Endothelial cell of umbilical vein (primary cell): ENCODE measurements at regions not wholly inside any gene's neighbourhood (a gene's known extent, or its start where the extent isn't known, plus 50 kb on each side); places are given as distances from the start of the nearest gene placed in this dataset.

Source experiments
- BruUV-seq: library from RNA; stranded (reverse); fragments of 400-500 nt; replicated peaks from 2 replicates; lab custom pipeline; 2021; lab: Mats Ljungman, UMichigan
- CTCF ChIA-PET: fragments of 300-600, 350-600 bp; sonication (Branson Sonifier 250); formaldehyde crosslinking; loops from one replicate; lab custom pipeline; 2021; ENCODE audit warnings: antibody characterized with exemption, inconsistent platforms; lab: Charles Lee
- POLR2A ChIA-PET: fragments of 300-600, 350-600 bp; sonication (Branson Sonifier 250); formaldehyde crosslinking; loops from one replicate; lab custom pipeline; 2021; ENCODE audit warnings: antibody characterized with exemption, inconsistent platforms; lab: Charles Lee
- DNase-seq: peaks from one replicate; pipeline ENCODE4 v3.0.0-alpha.2; 2011; ENCODE audit warnings: low read depth, low spot score
- FAIRE-seq: peaks from 2 replicates; lab custom pipeline; 2011; peaks lifted over from hg19 to GRCh38; lab: Jason Lieb, UNC
- H2AFZ ChIP-seq: 2 replicates; pipeline ENCODE4 v1.6.0; 2012; ENCODE audit warnings: low read depth, low read length, control low read depth, inconsistent platforms
- H3K27ac ChIP-seq: 2 replicates; pipeline ENCODE4 v1.5.1; 2011; ENCODE audit warnings: low read depth, mild to moderate bottlenecking, control low read depth, low read length, moderate library complexity; ENCODE audit not compliant: insufficient read depth
- H3K27me3 ChIP-seq, 2 experiments: 2 replicates each; pipeline versions ENCODE4 v1.6.0 to v1.6.1; 2011; ENCODE audit warnings: low read length in 2 of 2, mixed read lengths in 1 of 2; ENCODE audit not compliant: control insufficient read depth in 2 of 2, insufficient read depth in 2 of 2
- H3K36me3 ChIP-seq, 2 experiments: 2 replicates in 1 of 2; 3 replicates in 1 of 2; pipeline ENCODE4 v1.5.1; 2011; ENCODE audit warnings: low read length in 2 of 2, mild to moderate bottlenecking in 1 of 2, moderate library complexity in 1 of 2; ENCODE audit not compliant: control insufficient read depth in 2 of 2, insufficient read depth in 2 of 2; ENCODE audit errors: extremely low read depth in 1 of 2
- H3K4me1 ChIP-seq: 3 replicates; pipeline ENCODE4 v1.5.1; 2011; ENCODE audit warnings: mild to moderate bottlenecking, low read length; ENCODE audit not compliant: control insufficient read depth, insufficient read depth; ENCODE audit errors: extremely low read depth
- H3K4me2 ChIP-seq: 2 replicates; pipeline ENCODE4 v1.6.1; 2011; ENCODE audit warnings: low read length, control low read depth, mixed read lengths; ENCODE audit not compliant: insufficient read depth
- H3K4me3 ChIP-seq, 3 experiments: fragments of 200-600 bp in 1 of 3; sonication (generic), shearing (Covaris generic) in 1 of 3; replicated peaks in 1 of 3; 2 replicates each; pipeline ENCODE4 v1.5.1; 2011 to 2016; ENCODE audit warnings: control low read depth in 3 of 3, low read length in 3 of 3, mild to moderate bottlenecking in 2 of 3, inconsistent platforms in 1 of 3, low read depth in 1 of 3, moderate library complexity in 1 of 3; ENCODE audit not compliant: insufficient read depth in 1 of 3
- H3K79me2 ChIP-seq: 2 replicates; pipeline ENCODE4 v1.6.0; 2012; ENCODE audit warnings: low read length, inconsistent platforms; ENCODE audit not compliant: control insufficient read depth, insufficient read depth
- H3K9ac ChIP-seq: replicated peaks from 2 replicates; pipeline ENCODE3; 2011; ENCODE audit warnings: low read length, control low read depth; ENCODE audit not compliant: insufficient read depth; ENCODE audit errors: extremely low read depth
- H3K9me1 ChIP-seq: replicated peaks from 3 replicates; pipeline ENCODE4 v1.6.0; 2011; ENCODE audit warnings: mild to moderate bottlenecking, low read length; ENCODE audit not compliant: control insufficient read depth, insufficient read depth; ENCODE audit errors: extremely low read depth
- H3K9me3 ChIP-seq: replicated peaks from 2 replicates; pipeline ENCODE4 v1.5.1; 2012; ENCODE audit warnings: low read length, inconsistent platforms; ENCODE audit not compliant: control insufficient read depth, insufficient read depth
- H4K20me1 ChIP-seq: replicated peaks from 2 replicates; pipeline ENCODE3; 2011; ENCODE audit warnings: mild to moderate bottlenecking, low read length; ENCODE audit not compliant: control insufficient read depth, insufficient read depth; ENCODE audit errors: extremely low read depth
- EZH2 ChIP-seq: IDR thresholded peaks from 2 replicates; pipeline ENCODE4 v1.6.1; 2012; ENCODE audit warnings: borderline replicate concordance, low read depth, mild to moderate bottlenecking, moderate library complexity, low read length, inconsistent platforms; ENCODE audit not compliant: severe bottlenecking
- FOS ChIP-seq: IDR thresholded peaks from 2 replicates; pipeline ENCODE4 v1.6.1; 2011; ENCODE audit warnings: mild to moderate bottlenecking, low read length, moderate library complexity, borderline replicate concordance; ENCODE audit not compliant: insufficient read depth
- GATA2 ChIP-seq: IDR thresholded peaks from 2 replicates; pipeline ENCODE4 v1.7.0; 2011; ENCODE audit warnings: low read depth, mild to moderate bottlenecking, moderate library complexity, mixed read lengths, low read length; ENCODE audit not compliant: insufficient read length, insufficient read depth
- JUN ChIP-seq: IDR thresholded peaks from 2 replicates; pipeline ENCODE4 v1.6.1; 2011; ENCODE audit warnings: borderline replicate concordance, low read depth; ENCODE audit not compliant: insufficient read length, insufficient read depth
- MYC ChIP-seq: IDR thresholded peaks from one replicate; pipeline ENCODE4 v1.6.1; 2011; ENCODE audit warnings: mild to moderate bottlenecking, low read depth, low read length
- POLR2A ChIP-seq: IDR thresholded peaks from 2 replicates; pipeline ENCODE4 v1.6.1; 2012; ENCODE audit warnings: low read depth, mild to moderate bottlenecking, control low read depth, low read length
- POLR2AphosphoS5 ChIP-seq: IDR thresholded peaks from 2 replicates; pipeline ENCODE4 v1.6.1; 2012; ENCODE audit warnings: low read depth, mild to moderate bottlenecking, control low read depth, low read length, moderate library complexity; ENCODE audit not compliant: insufficient read depth
- dilution Hi-C: fragments of 300-500 bp; cut with MboI; formaldehyde crosslinking; loops from one replicate; pipeline ENCODE4 v1.15.0; 2019; ENCODE audit warnings: low sequenced_read_pairs; ENCODE audit not compliant: extremely low pct_ligation_motif_present
- intact Hi-C: fragments of 100-400 bp; cut with micrococcal nuclease; formaldehyde crosslinking; loops from one replicate; pipeline ENCODE4 v1.10.0; 2022
- TF ChIP-seq, protein P1 (sequence below): IDR thresholded peaks from 2 replicates; pipeline ENCODE4 v1.6.1; 2011; ENCODE audit not compliant: insufficient read depth, insufficient read length
- TF ChIP-seq, protein P2 (sequence below), 2 donors: IDR thresholded peaks; 1 replicate in 1 of 2; 2 replicates in 1 of 2; pipeline ENCODE4 v1.5.1; 2011; ENCODE audit warnings: low read length in 2 of 2, mild to moderate bottlenecking in 2 of 2, moderate library complexity in 2 of 2, control low read depth in 1 of 2, inconsistent platforms in 1 of 2, low read depth in 1 of 2; ENCODE audit not compliant: insufficient read depth in 1 of 2; ENCODE audit errors: extremely low read depth in 1 of 2

GRCh38 chr3:111472556-111472955 is 69.4 kb upstream of the CD96 start:
- TF ChIP-seq POLR2A = no peak
- TF ChIP-seq MYC = no peak
- no peak for TF ChIP-seq FOS
- no peak for TF ChIP-seq EZH2
- TF ChIP-seq GATA2 = no peak
- no peak for TF ChIP-seq JUN
- TF ChIP-seq, protein P1, sequence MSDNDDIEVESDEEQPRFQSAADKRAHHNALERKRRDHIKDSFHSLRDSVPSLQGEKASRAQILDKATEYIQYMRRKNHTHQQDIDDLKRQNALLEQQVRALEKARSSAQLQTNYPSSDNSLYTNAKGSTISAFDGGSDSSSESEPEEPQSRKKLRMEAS = no peak
- TF ChIP-seq POLR2AphosphoS5 = no peak
- TF ChIP-seq, protein P2, sequence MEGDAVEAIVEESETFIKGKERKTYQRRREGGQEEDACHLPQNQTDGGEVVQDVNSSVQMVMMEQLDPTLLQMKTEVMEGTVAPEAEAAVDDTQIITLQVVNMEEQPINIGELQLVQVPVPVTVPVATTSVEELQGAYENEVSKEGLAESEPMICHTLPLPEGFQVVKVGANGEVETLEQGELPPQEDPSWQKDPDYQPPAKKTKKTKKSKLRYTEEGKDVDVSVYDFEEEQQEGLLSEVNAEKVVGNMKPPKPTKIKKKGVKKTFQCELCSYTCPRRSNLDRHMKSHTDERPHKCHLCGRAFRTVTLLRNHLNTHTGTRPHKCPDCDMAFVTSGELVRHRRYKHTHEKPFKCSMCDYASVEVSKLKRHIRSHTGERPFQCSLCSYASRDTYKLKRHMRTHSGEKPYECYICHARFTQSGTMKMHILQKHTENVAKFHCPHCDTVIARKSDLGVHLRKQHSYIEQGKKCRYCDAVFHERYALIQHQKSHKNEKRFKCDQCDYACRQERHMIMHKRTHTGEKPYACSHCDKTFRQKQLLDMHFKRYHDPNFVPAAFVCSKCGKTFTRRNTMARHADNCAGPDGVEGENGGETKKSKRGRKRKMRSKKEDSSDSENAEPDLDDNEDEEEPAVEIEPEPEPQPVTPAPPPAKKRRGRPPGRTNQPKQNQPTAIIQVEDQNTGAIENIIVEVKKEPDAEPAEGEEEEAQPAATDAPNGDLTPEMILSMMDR (IDR thresholded peaks at IDR 0.05; ENCODE audit: extremely low read depth in 1 of 2, insufficient read depth in 1 of 2, low read depth in 1 of 2, low read length in 2 of 2) = no peak
- no peaks in the 10 kb centered on the region for H3K9me1 ChIP-seq
- H3K4me2 ChIP-seq = no peak overlapping the region
- no peaks in the 10 kb centered on the region for H3K36me3 ChIP-seq
- no peaks in the 10 kb centered on the region for H3K27me3 ChIP-seq
- H4K20me1 ChIP-seq = no peaks in the 10 kb centered on the region
- no TSS peak for BruUV-seq
- H3K9me3 ChIP-seq = no peaks in the 10 kb centered on the region
- no peak for FAIRE-seq
- CTCF ChIA-PET = no interaction called here
- H3K79me2 ChIP-seq = no peaks in the 10 kb centered on the region
- intact Hi-C loops (no loop called here), dilution Hi-C loops (no loop called here)
- H3K4me3 ChIP-seq = no peak overlapping the region
- POLR2A ChIA-PET = no interaction called here
- H3K27ac ChIP-seq = no peak overlapping the region
- no peak overlapping the region for H2AFZ ChIP-seq
- DNase-seq = no peak
- no peak overlapping the region for H3K9ac ChIP-seq
- H3K4me1 ChIP-seq = no peaks in the 10 kb centered on the region
